GM18499 (cell line): ENCODE measurements at regions not wholly inside any gene's neighbourhood (a gene's known extent, or its start where the extent isn't known, plus 50 kb on each side); places are given as distances from the start of the nearest gene placed in this dataset.

Source experiments
- ATAC-seq: cut with Tn5 transposase; IDR thresholded peaks from one replicate; pipeline ENCODE4 v1.9.1; 2021; ENCODE audit warnings: moderate number of reproducible peaks; ENCODE audit not compliant: insufficient read depth, unreplicated experiment

GRCh38 chr10:108112218-108112617 is 947.7 kb upstream of the SORCS1 start:
- ATAC-seq, result no peak

- no peak for ATAC-seq
Observed at GRCh38 chr10:108104551-108105156, 940.1 kb upstream of the SORCS1 start.

DNA sequence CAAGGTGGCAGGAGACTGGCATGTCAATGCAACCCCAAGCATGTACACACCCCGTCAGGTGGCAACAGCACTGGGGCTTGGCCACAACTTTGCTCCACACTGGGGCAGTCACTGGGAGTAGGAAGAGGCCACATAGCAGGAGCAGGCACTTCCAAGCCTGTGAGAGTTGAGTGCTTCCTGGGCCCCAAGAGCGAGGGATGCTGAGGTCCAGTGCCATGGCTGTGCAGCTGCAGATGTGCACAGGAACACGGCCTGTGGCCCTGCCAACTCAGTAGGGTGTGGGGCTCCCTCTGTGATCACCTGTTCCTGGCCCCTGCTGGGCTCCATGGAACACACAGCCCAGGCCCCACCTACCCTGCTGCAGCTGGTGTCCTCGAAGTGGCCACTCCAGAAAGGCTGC is 932.8 kb upstream of the SORCS1 start:
- ATAC-seq, result no peak

GRCh38 chr10:108095932-108096925 is 931.7 kb upstream of the SORCS1 start:
- ATAC-seq, result no peak

GRCh38 chr10:108090476-108091215 is 926.1 kb upstream of the SORCS1 start:
- no peak for ATAC-seq

- ATAC-seq, result no peak
Observed at GRCh38 chr10:108086502-108086901, 922.0 kb upstream of the SORCS1 start.

DNA sequence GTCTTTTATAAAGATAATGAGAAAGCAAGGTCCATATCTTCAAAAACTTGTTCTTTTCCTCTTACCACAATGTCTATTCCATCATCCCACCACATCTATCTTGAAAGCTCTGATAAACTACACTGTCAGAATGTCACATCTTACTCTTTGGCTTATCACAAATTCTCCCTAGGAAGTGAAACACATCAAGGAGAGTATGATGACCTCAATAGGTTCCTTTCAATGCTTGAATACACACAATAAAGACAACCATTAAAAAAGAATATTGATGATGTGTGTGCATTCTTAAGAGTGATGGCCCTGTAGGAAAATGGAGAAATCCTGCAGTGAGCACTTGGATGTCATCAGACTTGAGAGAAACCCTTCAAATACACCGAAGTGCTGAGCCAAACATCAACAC is 918.1 kb upstream of the SORCS1 start:
- no peak for ATAC-seq

GRCh38 chr10:108078263-108078662 is 913.8 kb upstream of the SORCS1 start:
- ATAC-seq, result no peak

DNA sequence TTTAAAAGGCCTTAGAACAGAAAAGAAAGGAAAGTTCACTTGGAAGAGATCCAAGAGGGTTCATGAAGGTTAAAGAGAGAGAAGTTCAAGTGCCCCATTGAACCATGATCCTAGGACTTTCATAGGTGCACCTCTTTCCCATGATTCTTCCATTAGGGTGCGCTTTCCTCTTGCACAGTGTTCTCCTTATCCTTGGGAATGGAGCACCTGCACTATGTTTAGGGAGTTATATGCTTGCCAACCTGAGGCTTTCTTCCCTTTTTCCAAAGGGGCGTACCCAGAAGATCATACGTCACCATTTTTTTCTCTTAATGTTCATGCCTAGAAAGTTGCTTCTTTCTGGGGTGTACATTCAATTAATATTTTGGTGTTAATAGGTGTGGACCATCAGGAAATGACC is 908.0 kb upstream of the SORCS1 start:
- no peak for ATAC-seq

GRCh38 chr10:108070789-108071188 is 906.3 kb upstream of the SORCS1 start:
- no peak for ATAC-seq

DNA sequence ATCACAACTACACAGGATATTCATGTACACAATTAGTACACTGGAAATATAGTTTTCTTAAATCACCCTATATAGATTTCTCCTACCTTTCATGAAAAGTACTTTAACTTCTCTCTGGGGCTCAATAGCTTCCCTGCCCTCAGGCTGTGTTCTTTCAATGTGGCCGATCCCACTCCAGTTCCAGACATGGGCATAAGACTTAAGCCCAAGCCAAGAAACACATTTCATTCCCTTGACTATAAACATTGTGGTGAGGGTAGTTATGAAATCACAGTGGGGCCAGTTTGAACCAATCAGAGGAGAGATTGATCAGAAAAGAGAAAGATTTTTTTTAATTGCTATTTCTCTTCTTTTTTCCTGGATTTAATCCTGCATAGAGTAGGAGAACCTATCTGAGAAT is 904.6 kb upstream of the SORCS1 start:
- no peak for ATAC-seq

DNA sequence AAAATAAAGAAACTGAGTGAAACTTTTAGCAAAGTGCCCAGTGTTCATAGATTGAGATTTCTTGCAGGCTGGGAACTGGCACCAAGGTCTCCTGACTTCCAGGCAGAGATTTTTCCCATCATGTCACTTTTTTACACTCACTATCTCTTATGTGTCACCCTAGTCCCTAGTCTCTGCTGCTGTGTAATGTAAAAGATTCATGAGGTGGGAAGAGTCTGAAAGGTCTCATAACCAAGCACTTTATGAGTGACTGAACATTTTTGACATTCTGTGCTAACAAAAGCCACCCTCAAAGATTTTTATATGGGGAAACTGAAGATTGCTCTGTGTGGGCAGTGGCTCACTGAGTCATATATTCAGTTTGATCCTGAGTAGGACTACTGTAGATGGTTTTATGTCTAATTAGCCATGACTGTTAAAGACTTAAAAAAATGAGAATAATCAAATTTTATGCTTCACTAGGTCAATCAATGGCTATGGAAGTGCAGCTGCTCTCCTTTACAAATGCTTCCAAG is 900.3 kb upstream of the SORCS1 start:
- no peak for ATAC-seq

GRCh38 chr10:108060246-108060645 is 895.7 kb upstream of the SORCS1 start:
- ATAC-seq, result no peak

DNA sequence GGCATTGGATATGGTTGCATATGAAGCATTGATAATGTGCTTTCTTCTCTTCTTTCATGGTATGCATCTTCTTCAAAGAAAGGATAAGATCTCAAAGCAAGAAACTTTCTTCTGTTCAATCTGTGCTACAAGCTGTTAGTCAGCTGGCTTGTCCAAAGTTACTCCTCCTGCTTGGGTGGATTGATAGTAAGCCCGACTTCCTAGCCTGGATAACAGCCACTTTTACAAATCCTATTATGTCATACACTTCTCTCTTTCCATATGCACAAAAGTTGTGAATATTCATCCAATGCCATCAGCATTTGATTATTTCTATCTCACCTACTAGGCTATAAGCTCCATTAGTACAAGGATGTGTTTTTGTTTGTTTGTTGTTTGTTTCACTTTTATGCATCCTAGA is 891.0 kb upstream of the SORCS1 start:
- no peak for ATAC-seq

- ATAC-seq, result no peak
Observed at GRCh38 chr10:108052981-108053380, 888.5 kb upstream of the SORCS1 start.

DNA sequence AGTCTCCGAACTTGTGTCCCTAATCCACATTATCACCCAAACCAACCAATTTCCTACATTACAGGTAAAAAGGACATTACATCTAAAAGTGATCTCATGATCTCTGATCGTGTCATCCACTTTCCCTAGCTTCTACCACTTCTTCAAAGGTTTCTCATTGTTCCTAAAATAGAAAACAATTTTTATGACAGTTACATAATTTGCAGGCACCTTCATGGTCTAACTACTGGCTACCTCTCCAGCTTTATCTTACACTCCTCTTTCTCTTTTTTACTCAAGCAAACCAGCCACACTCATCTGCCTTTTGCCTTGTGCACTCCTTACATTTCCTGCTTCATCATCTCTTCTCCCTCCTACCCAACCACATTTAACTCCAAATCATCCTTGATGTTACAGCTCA is 886.7 kb upstream of the SORCS1 start:
- no peak for ATAC-seq

DNA sequence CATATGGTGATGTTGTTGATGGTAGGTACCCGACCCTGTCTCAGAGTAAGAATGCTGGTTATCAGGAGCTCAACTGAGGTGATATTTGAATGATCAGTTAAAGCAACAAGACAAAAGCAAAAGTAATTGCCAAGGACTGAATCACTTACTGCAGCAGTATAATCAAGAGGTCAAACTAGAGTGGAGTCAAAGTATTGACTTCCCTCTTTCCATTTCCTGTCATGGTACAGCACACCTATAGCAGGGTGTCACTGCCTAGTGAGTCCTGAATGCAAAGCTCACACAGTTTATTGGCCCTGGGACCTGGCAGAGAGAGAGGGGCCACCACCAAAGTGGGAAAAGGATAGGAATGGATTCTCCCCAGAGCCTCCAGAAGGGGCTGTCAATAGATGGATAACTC is 886.1 kb upstream of the SORCS1 start:
- ATAC-seq, result no peak

GRCh38 chr10:108049668-108050067 is 885.2 kb upstream of the SORCS1 start:
- ATAC-seq, result no peak

- no peak for ATAC-seq
Observed at GRCh38 chr10:108048898-108049297, 884.4 kb upstream of the SORCS1 start.

- no peak for ATAC-seq
Observed at GRCh38 chr10:108039821-108040584, 875.5 kb upstream of the SORCS1 start.
